B cell (primary cell): ENCODE measurements at regions not wholly inside any gene's neighbourhood (a gene's known extent, or its start where the extent isn't known, plus 50 kb on each side); places are given as distances from the start of the nearest gene placed in this dataset.

Experiments
- ATAC-seq: fragments of 200-7000 bp; cut with Tn5 transposase; one replicate; pipeline ENCODE4 v1.10.0; 2021; ENCODE audit warnings: low read depth, mild to moderate bottlenecking, moderate number of reproducible peaks, moderate library complexity
- CTCF ChIA-PET: fragments of 350-600 bp; sonication (Branson Sonifier 250); formaldehyde crosslinking; loops from one replicate; lab custom pipeline; 2021; ENCODE audit warnings: antibody characterized with exemption, inconsistent platforms; lab: Charles Lee
- POLR2A ChIA-PET: fragments of 350-600 bp; sonication (Branson Sonifier 250); formaldehyde crosslinking; loops from one replicate; lab custom pipeline; 2021; ENCODE audit warnings: antibody characterized with exemption; lab: Charles Lee
- DNase-seq: peaks from one replicate; pipeline ENCODE4 v3.0.0; 2013
- H2AFZ ChIP-seq: 2 replicates; pipeline ENCODE4 v1.6.1; 2012; ENCODE audit warnings: mild to moderate bottlenecking, low read depth, low read length; ENCODE audit not compliant: insufficient read depth, poor library complexity, severe bottlenecking
- H3K27ac ChIP-seq, 2 donors: 1 replicate in 1 of 2; 2 replicates in 1 of 2; pipeline ENCODE4 v1.5.1; 2012 to 2013; ENCODE audit warnings: low read length in 2 of 2, mild to moderate bottlenecking in 2 of 2, moderate library complexity in 1 of 2
- H3K27me3 ChIP-seq, 4 experiments: fragments of 200-600 bp in 1 of 4; sonication (generic) in 1 of 4; replicated peaks in 1 of 4; 1 replicate in 2 of 4; 2 replicates in 2 of 4; pipeline versions ENCODE4 v1.6.1 to v1.7.0; 2013 to 2016; ENCODE audit warnings: low read length in 3 of 4, mild to moderate bottlenecking in 2 of 4, mixed read lengths in 1 of 4, moderate library complexity in 1 of 4; ENCODE audit not compliant: insufficient read depth in 4 of 4, control insufficient read depth in 3 of 4; ENCODE audit errors: control extremely low read depth in 1 of 4
- H3K36me3 ChIP-seq, 2 experiments: replicated peaks in 1 of 2; 1 replicate in 1 of 2; 2 replicates in 1 of 2; pipeline versions ENCODE4 v1.6.1 to v1.7.1; 2013; ENCODE audit warnings: low read length in 1 of 2; ENCODE audit not compliant: insufficient read depth in 2 of 2, control insufficient read depth in 1 of 2; ENCODE audit errors: control extremely low read depth in 1 of 2, extremely low read depth in 1 of 2
- H3K4me1 ChIP-seq, 2 donors: fragments of 200-600 bp in 1 of 2; sonication (generic) in 1 of 2; 1 replicate in 1 of 2; 2 replicates in 1 of 2; pipeline versions ENCODE4 v1.5.1 to v1.6.1; 2013 to 2017; ENCODE audit warnings: low read length in 2 of 2; ENCODE audit not compliant: control insufficient read depth in 2 of 2, insufficient read depth in 2 of 2
- H3K4me2 ChIP-seq: replicated peaks from 2 replicates; pipeline ENCODE3; 2012; ENCODE audit warnings: mild to moderate bottlenecking, low read depth, low read length; ENCODE audit not compliant: poor library complexity, severe bottlenecking
- H3K4me3 ChIP-seq, 5 experiments: fragments of 200-600 bp in 1 of 5; sonication (generic) in 1 of 5; 1 replicate in 3 of 5; 2 replicates in 2 of 5; pipeline versions ENCODE4 v1.5.1 to v1.7.0; 2011 to 2016; ENCODE audit warnings: low read length in 4 of 5, mild to moderate bottlenecking in 4 of 5, low read depth in 2 of 5, control low read depth in 1 of 5, moderate library complexity in 1 of 5; ENCODE audit not compliant: insufficient read depth in 1 of 5; ENCODE audit errors: control extremely low read depth in 1 of 5, extremely low read depth in 1 of 5
- H3K79me2 ChIP-seq: fragments of 200-600 bp; sonication (generic); one replicate; pipeline ENCODE4 v1.6.0; 2016; ENCODE audit warnings: low read length; ENCODE audit not compliant: control insufficient read depth, insufficient read depth
- H3K9ac ChIP-seq: fragments of 200-600 bp; sonication (generic); 2 replicates; pipeline ENCODE4 v1.6.1; 2017; ENCODE audit warnings: mild to moderate bottlenecking, low read length, moderate library complexity
- H3K9me3 ChIP-seq, 3 donors: one replicate each; pipeline versions ENCODE4 v1.6.1 to v1.7.1; 2013; ENCODE audit warnings: low read length in 2 of 3; ENCODE audit not compliant: control insufficient read depth in 2 of 3, insufficient read depth in 1 of 3; ENCODE audit errors: control extremely low read depth in 1 of 3
- H4K20me1 ChIP-seq: 2 replicates; pipeline ENCODE4 v1.6.0; 2012; ENCODE audit warnings: mild to moderate bottlenecking, low read length; ENCODE audit not compliant: insufficient read depth, control insufficient read depth, poor library complexity, severe bottlenecking
- H3K27ac Mint-ChIP-seq: one replicate; pipeline ENCODE4 v1.8.0; 2021; ENCODE audit warnings: mixed read lengths
- H3K27me3 Mint-ChIP-seq: one replicate; pipeline ENCODE4 v1.8.0; 2021; ENCODE audit warnings: mixed read lengths
- H3K4me1 Mint-ChIP-seq: one replicate; pipeline ENCODE4 v1.8.0; 2021; ENCODE audit warnings: mixed read lengths
- H3K4me3 Mint-ChIP-seq: one replicate; pipeline ENCODE4 v1.8.0; 2021; ENCODE audit warnings: mixed read lengths
- H3K9me3 Mint-ChIP-seq: one replicate; pipeline ENCODE4 v1.8.0; 2022; ENCODE audit warnings: mixed read lengths; ENCODE audit not compliant: insufficient read depth
- CTCF ChIP-seq: fragments of 200-600 bp; IDR thresholded peaks from one replicate; pipeline ENCODE4 v1.8.0; 2022; ENCODE audit warnings: antibody characterized with exemption, mild to moderate bottlenecking
- EZH2 ChIP-seq: IDR thresholded peaks from 2 replicates; pipeline ENCODE4 v1.6.1; 2012; ENCODE audit warnings: borderline replicate concordance, low read depth, mild to moderate bottlenecking, moderate library complexity, low read length; ENCODE audit not compliant: insufficient read depth, poor library complexity, severe bottlenecking
- WGBS: methylation state at CpG from one replicate; pipeline ENCODE4 v1.1.5; 2013; ENCODE audit warnings: missing lambda C conversion rate; ENCODE audit not compliant: insufficient coverage; 5-methylcytosine and 5-hydroxymethylcytosine counted together
- intact Hi-C: fragments of 100-400 bp; cut with micrococcal nuclease; formaldehyde crosslinking; loops from one replicate; pipeline ENCODE4 v1.10.0; 2022

- CTCF ChIA-PET = no interaction called here
Measured at GRCh38 chr13:73189776-73190175, 131.0 kb downstream of the KLF5 start.

GRCh38 chr13:73189362-73189761, 130.6 kb downstream of the KLF5 start:
- H3K79me2 ChIP-seq = no peaks in the 10 kb centered on the region
- TF ChIP-seq EZH2 (no peak), CTCF (no peak)
- H3K4me1 ChIP-seq = no peaks in the 10 kb centered on the region
- ChIA-PET CTCF (no interaction called here), POLR2A (no interaction called here)
- H3K4me2 ChIP-seq = no peak overlapping the region
- H3K9ac ChIP-seq = no peak overlapping the region
- no peak overlapping the region for H3K4me3 ChIP-seq
- H4K20me1 ChIP-seq = no peaks in the 10 kb centered on the region
- Mint-ChIP-seq H3K4me1 (no peaks in the 10 kb centered on the region), H3K27ac (no peak overlapping the region), H3K4me3 (no peak overlapping the region), H3K9me3 (no peaks in the 10 kb centered on the region), H3K27me3 (no peaks in the 10 kb centered on the region)
- no peaks in the 10 kb centered on the region for H3K36me3 ChIP-seq
- H2AFZ ChIP-seq = no peak overlapping the region
- H3K9me3 ChIP-seq = no peaks in the 10 kb centered on the region
- no peak overlapping the region for H3K27ac ChIP-seq
- ATAC-seq (no peak), DNase-seq (no peak)
- WGBS = no CpG with 5 or more reads among the region's 2 CpGs
- intact Hi-C loops = no loop called here
- H3K27me3 ChIP-seq = no peaks in the 10 kb centered on the region

More at GRCh38 chr13:73189776-73190175, 131.0 kb downstream of the KLF5 start:
- Mint-ChIP-seq H3K4me3 (no peak overlapping the region), H3K27me3 (no peaks in the 10 kb centered on the region), H3K9me3 (no peaks in the 10 kb centered on the region), H3K27ac (no peak overlapping the region), H3K4me1 (no peaks in the 10 kb centered on the region)
- Histone ChIP-seq H2AFZ (no peak overlapping the region), H3K4me1 (no peaks in the 10 kb centered on the region), H3K27ac (no peak overlapping the region), H3K4me3 (no peak overlapping the region), H4K20me1 (no peaks in the 10 kb centered on the region), H3K79me2 (no peaks in the 10 kb centered on the region), H3K36me3 (no peaks in the 10 kb centered on the region), H3K4me2 (no peak overlapping the region), H3K9ac (no peak overlapping the region), H3K9me3 (no peaks in the 10 kb centered on the region), H3K27me3 (no peaks in the 10 kb centered on the region)
- TF ChIP-seq EZH2 (no peak), CTCF (no peak)
- intact Hi-C loops = no loop called here
- ATAC-seq = no peak
- POLR2A ChIA-PET = no interaction called here
- no peak for DNase-seq
- WGBS = 95% methylated on average over 5 of the region's 8 CpGs
